ENCODE measurements at regions not wholly inside any gene's neighbourhood (a gene's known extent, or its start where the extent isn't known, plus 50 kb on each side); places are given as distances from the start of the nearest gene placed in this dataset.

GRCh38 chr9:12510551-12510950 is 182.6 kb upstream of the TYRP1 start:
- TF ChIP-seq GATA2 (IDR thresholded peaks at IDR 0.05; ENCODE audit: low read depth, low read length) (no peak), GATA3 (IDR thresholded peaks at IDR 0.05; ENCODE audit: low read depth, low read length) (no peak)
